ENCODE measurements at regions not wholly inside any gene's neighbourhood (a gene's known extent, or its start where the extent isn't known, plus 50 kb on each side); places are given as distances from the start of the nearest gene placed in this dataset.
A peak's percentile ranks its signal among the peaks of the same experiment; 100 is the strongest.

DNA sequence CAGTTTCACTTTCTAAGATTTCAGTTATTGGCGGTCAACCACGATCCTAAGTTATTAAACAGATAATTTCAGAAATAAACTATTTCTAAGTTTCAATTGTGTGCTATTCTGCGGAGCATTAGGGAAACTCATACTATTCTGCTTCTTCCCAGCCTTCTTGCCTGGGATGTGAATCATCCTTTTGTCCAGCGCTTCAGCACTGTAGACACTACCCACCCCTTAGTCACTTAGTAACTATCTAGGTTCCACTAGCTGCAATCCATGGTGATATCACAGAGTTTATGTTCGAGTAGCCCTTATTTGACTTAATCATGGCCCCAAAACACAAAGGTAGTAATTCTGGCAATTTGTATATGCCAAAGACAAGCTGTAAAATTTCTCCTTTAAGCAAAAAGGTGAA, 279.9 kb upstream of the ADAMTS5 start:
- Mint-ChIP-seq H3K27me3 (ENCODE audit: insufficient read depth, low read depth, poor library complexity) (no peaks in the 10 kb centered on the region), H3K36me3 (ENCODE audit: low read depth) (no peaks in the 10 kb centered on the region), H3K9me3 (no peaks in the 10 kb centered on the region), H3K4me1 (no peaks in the 10 kb centered on the region), H3K27ac (no peak overlapping the region), H3K4me3 (no peak overlapping the region)
- Histone ChIP-seq H3K9me2 (ENCODE audit: insufficient read depth) (peaks cover 5% of the 10 kb centered on the region; the same call in 1 of the 2 replicates), H3K27me3 (ENCODE audit: insufficient read depth) (no peaks in the 10 kb centered on the region), H3K36me3 (ENCODE audit: insufficient read depth) (no peaks in the 10 kb centered on the region), H4K20me1 (replicated peaks; ENCODE audit: insufficient read depth) (no peaks in the 10 kb centered on the region), H2AFZ (peak overlapping the region; percentile 48; the same call in 1 of the 2 replicates), H3K4me3 (no peak overlapping the region), H3F3A (replicated peaks; ENCODE audit: low read depth) (no peaks in the 10 kb centered on the region), H3K27ac (ENCODE audit: low read depth) (no peak overlapping the region), H3K4me1 (ENCODE audit: insufficient read depth) (no peaks in the 10 kb centered on the region), H3K4me2 (no peak overlapping the region), H3K79me2 (replicated peaks; ENCODE audit: insufficient read depth) (no peaks in the 10 kb centered on the region)
- no peak for TF ChIP-seq POLR2AphosphoS5 (IDR thresholded peaks at IDR 0.05; ENCODE audit: low read depth)
- DNase-seq (ENCODE audit: low spot score) (no peak), ATAC-seq (no peak)

DNA sequence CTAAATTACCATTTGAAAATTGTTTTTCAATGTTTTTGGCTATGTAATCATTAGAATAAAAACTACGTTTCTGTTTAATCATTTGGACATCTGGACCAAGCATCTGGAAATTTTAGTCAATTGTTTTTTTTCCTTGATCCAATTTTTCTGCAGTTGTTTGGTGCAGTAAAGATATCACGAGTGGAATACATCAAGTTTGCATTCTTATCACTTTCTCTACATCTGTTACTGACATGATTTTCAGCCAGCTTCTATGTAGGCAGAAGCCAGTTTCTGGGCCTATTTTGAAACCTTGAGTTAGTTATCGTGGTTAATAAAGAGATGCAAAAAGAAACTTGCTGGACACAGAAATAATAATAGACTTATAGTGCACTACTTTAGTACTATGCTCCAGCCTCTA, 277.9 kb upstream of the ADAMTS5 start:
- H3K4me3 Mint-ChIP-seq, result no peak overlapping the region
- no peak overlapping the region for H3K27ac Mint-ChIP-seq
- peaks cover 7% of the 10 kb centered on the region; the same call in 2 of the 3 replicates for H3K4me1 Mint-ChIP-seq
- no peaks in the 10 kb centered on the region for H3K79me2 ChIP-seq (replicated peaks; ENCODE audit: insufficient read depth)
- H3K9me2 ChIP-seq (ENCODE audit: insufficient read depth), result peaks cover 5% of the 10 kb centered on the region; the same call in 1 of the 2 replicates
- H3F3A ChIP-seq (replicated peaks; ENCODE audit: low read depth), result no peaks in the 10 kb centered on the region
- no peaks in the 10 kb centered on the region for H3K4me1 ChIP-seq (ENCODE audit: insufficient read depth)
- H3K4me2 ChIP-seq, result no peak overlapping the region
- no peaks in the 10 kb centered on the region for H3K9me3 Mint-ChIP-seq
- DNase-seq (ENCODE audit: low spot score) (no peak), ATAC-seq (no peak)
- no peak overlapping the region for H3K27ac ChIP-seq (ENCODE audit: low read depth)
- no peaks in the 10 kb centered on the region for H4K20me1 ChIP-seq (replicated peaks; ENCODE audit: insufficient read depth)
- no peak overlapping the region for H3K4me3 ChIP-seq
- no peaks in the 10 kb centered on the region for H3K36me3 Mint-ChIP-seq (ENCODE audit: low read depth)
- no peaks in the 10 kb centered on the region for H3K27me3 ChIP-seq (ENCODE audit: insufficient read depth)
- H3K27me3 Mint-ChIP-seq (ENCODE audit: insufficient read depth, low read depth, poor library complexity), result no peaks in the 10 kb centered on the region
- no peak overlapping the region for H2AFZ ChIP-seq
- no peaks in the 10 kb centered on the region for H3K36me3 ChIP-seq (ENCODE audit: insufficient read depth)
- TF ChIP-seq CREB1 (CRISPR knock-in tag; IDR thresholded peaks at IDR 0.05; ENCODE audit: low read depth) (no peak), NANOG (IDR thresholded peaks at IDR 0.05; ENCODE audit: borderline replicate concordance) (no peak), ZNF331 (CRISPR knock-in tag; IDR thresholded peaks at IDR 0.05; ENCODE audit: low read depth) (no peak), JUNB (IDR thresholded peaks at IDR 0.05; ENCODE audit: unreplicated experiment) (no peak), EZH2phosphoT487 (IDR thresholded peaks at IDR 0.05; ENCODE audit: unreplicated experiment) (no peak), ZNF114 (CRISPR knock-in tag; IDR thresholded peaks at IDR 0.05) (no peak), STAT1 (IDR thresholded peaks at IDR 0.05; ENCODE audit: unreplicated experiment) (no peak)
- TF ChIP-seq, protein P1, sequence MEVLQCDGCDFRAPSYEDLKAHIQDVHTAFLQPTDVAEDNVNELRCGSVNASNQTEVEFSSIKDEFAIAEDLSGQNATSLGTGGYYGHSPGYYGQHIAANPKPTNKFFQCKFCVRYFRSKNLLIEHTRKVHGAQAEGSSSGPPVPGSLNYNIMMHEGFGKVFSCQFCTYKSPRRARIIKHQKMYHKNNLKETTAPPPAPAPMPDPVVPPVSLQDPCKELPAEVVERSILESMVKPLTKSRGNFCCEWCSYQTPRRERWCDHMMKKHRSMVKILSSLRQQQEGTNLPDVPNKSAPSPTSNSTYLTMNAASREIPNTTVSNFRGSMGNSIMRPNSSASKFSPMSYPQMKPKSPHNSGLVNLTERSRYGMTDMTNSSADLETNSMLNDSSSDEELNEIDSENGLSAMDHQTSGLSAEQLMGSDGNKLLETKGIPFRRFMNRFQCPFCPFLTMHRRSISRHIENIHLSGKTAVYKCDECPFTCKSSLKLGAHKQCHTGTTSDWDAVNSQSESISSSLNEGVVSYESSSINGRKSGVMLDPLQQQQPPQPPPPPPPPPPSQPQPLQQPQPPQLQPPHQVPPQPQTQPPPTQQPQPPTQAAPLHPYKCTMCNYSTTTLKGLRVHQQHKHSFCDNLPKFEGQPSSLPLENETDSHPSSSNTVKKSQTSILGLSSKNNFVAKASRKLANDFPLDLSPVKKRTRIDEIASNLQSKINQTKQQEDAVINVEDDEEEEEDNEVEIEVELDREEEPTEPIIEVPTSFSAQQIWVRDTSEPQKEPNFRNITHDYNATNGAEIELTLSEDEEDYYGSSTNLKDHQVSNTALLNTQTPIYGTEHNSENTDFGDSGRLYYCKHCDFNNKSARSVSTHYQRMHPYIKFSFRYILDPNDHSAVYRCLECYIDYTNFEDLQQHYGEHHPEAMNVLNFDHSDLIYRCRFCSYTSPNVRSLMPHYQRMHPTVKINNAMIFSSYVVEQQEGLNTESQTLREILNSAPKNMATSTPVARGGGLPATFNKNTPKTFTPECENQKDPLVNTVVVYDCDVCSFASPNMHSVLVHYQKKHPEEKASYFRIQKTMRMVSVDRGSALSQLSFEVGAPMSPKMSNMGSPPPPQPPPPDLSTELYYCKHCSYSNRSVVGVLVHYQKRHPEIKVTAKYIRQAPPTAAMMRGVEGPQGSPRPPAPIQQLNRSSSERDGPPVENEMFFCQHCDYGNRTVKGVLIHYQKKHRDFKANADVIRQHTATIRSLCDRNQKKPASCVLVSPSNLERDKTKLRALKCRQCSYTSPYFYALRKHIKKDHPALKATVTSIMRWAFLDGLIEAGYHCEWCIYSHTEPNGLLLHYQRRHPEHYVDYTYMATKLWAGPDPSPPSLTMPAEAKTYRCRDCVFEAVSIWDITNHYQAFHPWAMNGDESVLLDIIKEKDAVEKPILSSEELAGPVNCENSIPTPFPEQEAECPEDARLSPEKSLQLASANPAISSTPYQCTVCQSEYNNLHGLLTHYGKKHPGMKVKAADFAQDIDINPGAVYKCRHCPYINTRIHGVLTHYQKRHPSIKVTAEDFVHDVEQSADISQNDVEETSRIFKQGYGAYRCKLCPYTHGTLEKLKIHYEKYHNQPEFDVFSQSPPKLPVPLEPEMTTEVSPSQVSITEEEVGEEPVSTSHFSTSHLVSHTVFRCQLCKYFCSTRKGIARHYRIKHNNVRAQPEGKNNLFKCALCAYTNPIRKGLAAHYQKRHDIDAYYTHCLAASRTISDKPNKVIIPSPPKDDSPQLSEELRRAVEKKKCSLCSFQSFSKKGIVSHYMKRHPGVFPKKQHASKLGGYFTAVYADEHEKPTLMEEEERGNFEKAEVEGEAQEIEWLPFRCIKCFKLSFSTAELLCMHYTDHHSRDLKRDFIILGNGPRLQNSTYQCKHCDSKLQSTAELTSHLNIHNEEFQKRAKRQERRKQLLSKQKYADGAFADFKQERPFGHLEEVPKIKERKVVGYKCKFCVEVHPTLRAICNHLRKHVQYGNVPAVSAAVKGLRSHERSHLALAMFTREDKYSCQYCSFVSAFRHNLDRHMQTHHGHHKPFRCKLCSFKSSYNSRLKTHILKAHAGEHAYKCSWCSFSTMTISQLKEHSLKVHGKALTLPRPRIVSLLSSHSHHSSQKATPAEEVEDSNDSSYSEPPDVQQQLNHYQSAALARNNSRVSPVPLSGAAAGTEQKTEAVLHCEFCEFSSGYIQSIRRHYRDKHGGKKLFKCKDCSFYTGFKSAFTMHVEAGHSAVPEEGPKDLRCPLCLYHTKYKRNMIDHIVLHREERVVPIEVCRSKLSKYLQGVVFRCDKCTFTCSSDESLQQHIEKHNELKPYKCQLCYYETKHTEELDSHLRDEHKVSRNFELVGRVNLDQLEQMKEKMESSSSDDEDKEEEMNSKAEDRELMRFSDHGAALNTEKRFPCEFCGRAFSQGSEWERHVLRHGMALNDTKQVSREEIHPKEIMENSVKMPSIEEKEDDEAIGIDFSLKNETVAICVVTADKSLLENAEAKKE (CRISPR knock-in tag; IDR thresholded peaks at IDR 0.05), result no peak
- TF ChIP-seq, protein P2, sequence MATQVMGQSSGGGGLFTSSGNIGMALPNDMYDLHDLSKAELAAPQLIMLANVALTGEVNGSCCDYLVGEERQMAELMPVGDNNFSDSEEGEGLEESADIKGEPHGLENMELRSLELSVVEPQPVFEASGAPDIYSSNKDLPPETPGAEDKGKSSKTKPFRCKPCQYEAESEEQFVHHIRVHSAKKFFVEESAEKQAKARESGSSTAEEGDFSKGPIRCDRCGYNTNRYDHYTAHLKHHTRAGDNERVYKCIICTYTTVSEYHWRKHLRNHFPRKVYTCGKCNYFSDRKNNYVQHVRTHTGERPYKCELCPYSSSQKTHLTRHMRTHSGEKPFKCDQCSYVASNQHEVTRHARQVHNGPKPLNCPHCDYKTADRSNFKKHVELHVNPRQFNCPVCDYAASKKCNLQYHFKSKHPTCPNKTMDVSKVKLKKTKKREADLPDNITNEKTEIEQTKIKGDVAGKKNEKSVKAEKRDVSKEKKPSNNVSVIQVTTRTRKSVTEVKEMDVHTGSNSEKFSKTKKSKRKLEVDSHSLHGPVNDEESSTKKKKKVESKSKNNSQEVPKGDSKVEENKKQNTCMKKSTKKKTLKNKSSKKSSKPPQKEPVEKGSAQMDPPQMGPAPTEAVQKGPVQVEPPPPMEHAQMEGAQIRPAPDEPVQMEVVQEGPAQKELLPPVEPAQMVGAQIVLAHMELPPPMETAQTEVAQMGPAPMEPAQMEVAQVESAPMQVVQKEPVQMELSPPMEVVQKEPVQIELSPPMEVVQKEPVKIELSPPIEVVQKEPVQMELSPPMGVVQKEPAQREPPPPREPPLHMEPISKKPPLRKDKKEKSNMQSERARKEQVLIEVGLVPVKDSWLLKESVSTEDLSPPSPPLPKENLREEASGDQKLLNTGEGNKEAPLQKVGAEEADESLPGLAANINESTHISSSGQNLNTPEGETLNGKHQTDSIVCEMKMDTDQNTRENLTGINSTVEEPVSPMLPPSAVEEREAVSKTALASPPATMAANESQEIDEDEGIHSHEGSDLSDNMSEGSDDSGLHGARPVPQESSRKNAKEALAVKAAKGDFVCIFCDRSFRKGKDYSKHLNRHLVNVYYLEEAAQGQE (IDR thresholded peaks at IDR 0.05; ENCODE audit: unreplicated experiment), result no peak
- TF ChIP-seq, protein P3, sequence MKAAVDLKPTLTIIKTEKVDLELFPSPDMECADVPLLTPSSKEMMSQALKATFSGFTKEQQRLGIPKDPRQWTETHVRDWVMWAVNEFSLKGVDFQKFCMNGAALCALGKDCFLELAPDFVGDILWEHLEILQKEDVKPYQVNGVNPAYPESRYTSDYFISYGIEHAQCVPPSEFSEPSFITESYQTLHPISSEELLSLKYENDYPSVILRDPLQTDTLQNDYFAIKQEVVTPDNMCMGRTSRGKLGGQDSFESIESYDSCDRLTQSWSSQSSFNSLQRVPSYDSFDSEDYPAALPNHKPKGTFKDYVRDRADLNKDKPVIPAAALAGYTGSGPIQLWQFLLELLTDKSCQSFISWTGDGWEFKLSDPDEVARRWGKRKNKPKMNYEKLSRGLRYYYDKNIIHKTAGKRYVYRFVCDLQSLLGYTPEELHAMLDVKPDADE (IDR thresholded peaks at IDR 0.05), result no peak

All from GM23338 (cell line).